Mesenchymal stem cell (in vitro differentiated cells and primary cell): ENCODE measurements at regions not wholly inside any gene's neighbourhood (a gene's known extent, or its start where the extent isn't known, plus 50 kb on each side); places are given as distances from the start of the nearest gene placed in this dataset.

Experiments used
- DNase-seq: peaks from one replicate; pipeline ENCODE4 v3.0.0-alpha.2; 2013
- H2AFZ ChIP-seq: one replicate; pipeline ENCODE4 v1.6.1; 2013; ENCODE audit warnings: low read depth, mild to moderate bottlenecking, control low read depth, inconsistent platforms, low read length, moderate library complexity
- H2AK5ac ChIP-seq: 2 replicates; pipeline ENCODE4 v1.6.1; 2013; ENCODE audit warnings: low read length, moderate library complexity, mild to moderate bottlenecking, inconsistent platforms; ENCODE audit not compliant: severe bottlenecking
- H2BK120ac ChIP-seq: one replicate; pipeline ENCODE4 v1.6.1; 2013; ENCODE audit warnings: low read depth, mild to moderate bottlenecking, inconsistent platforms, low read length, moderate library complexity
- H2BK12ac ChIP-seq, 2 experiments: one replicate each; pipeline ENCODE4 v1.6.1; 2013; ENCODE audit warnings: inconsistent platforms in 2 of 2, low read length in 2 of 2, mild to moderate bottlenecking in 2 of 2, moderate library complexity in 2 of 2, control low read depth in 1 of 2
- H2BK15ac ChIP-seq: one replicate; pipeline ENCODE4 v1.6.1; 2013; ENCODE audit warnings: mild to moderate bottlenecking, low read depth, inconsistent platforms; ENCODE audit not compliant: poor library complexity, severe bottlenecking
- H2BK5ac ChIP-seq: 2 replicates; pipeline ENCODE4 v1.6.1; 2013; ENCODE audit warnings: low read depth, mild to moderate bottlenecking, low read length, control low read depth, inconsistent platforms; ENCODE audit not compliant: poor library complexity, severe bottlenecking
- H3K14ac ChIP-seq, 2 experiments: one replicate each; pipeline ENCODE4 v1.6.1; 2013; ENCODE audit warnings: inconsistent platforms in 2 of 2, low read length in 2 of 2, control low read depth in 1 of 2, mild to moderate bottlenecking in 1 of 2, moderate library complexity in 1 of 2
- H3K18ac ChIP-seq, 2 experiments: one replicate each; pipeline ENCODE4 v1.6.1; 2013; ENCODE audit warnings: inconsistent platforms in 2 of 2, low read length in 2 of 2, control low read depth in 1 of 2, low read depth in 1 of 2, mild to moderate bottlenecking in 1 of 2
- H3K23ac ChIP-seq, 2 experiments: one replicate each; pipeline ENCODE4 v1.6.1; 2013; ENCODE audit warnings: inconsistent platforms in 2 of 2, low read length in 2 of 2, mild to moderate bottlenecking in 2 of 2, moderate library complexity in 2 of 2, control low read depth in 1 of 2
- H3K27ac ChIP-seq: 2 replicates; pipeline ENCODE4 v1.5.1; 2013; ENCODE audit warnings: mild to moderate bottlenecking, moderate library complexity, low read length, control low read depth, inconsistent platforms; ENCODE audit not compliant: poor library complexity, severe bottlenecking
- H3K27me3 ChIP-seq, 2 experiments: 2 replicates each; pipeline versions ENCODE4 v1.6.1 to v1.7.0; 2013; ENCODE audit warnings: low read length in 2 of 2, mild to moderate bottlenecking in 2 of 2, moderate library complexity in 2 of 2, control low read depth in 1 of 2, inconsistent platforms in 1 of 2; ENCODE audit not compliant: control insufficient read depth in 1 of 2, insufficient read depth in 1 of 2
- H3K36me3 ChIP-seq, 2 experiments: 2 replicates each; pipeline versions ENCODE4 v1.6.1 to v1.7.0; 2013; ENCODE audit warnings: low read length in 2 of 2, control low read depth in 1 of 2, inconsistent platforms in 1 of 2, low read depth in 1 of 2, mild to moderate bottlenecking in 1 of 2; ENCODE audit not compliant: insufficient read depth in 2 of 2, control insufficient read depth in 1 of 2
- H3K4ac ChIP-seq, 2 experiments: one replicate each; pipeline ENCODE4 v1.6.1; 2013; ENCODE audit warnings: inconsistent platforms in 2 of 2, low read length in 2 of 2, mild to moderate bottlenecking in 2 of 2, moderate library complexity in 2 of 2, control low read depth in 1 of 2, low read depth in 1 of 2
- H3K4me1 ChIP-seq: 2 replicates; pipeline ENCODE4 v1.6.1; 2013; ENCODE audit warnings: low read depth, low read length, control low read depth; ENCODE audit not compliant: control insufficient read depth, insufficient read depth
- H3K4me2 ChIP-seq: 2 replicates; pipeline ENCODE4 v1.6.1; 2013; ENCODE audit warnings: low read length, mild to moderate bottlenecking, inconsistent platforms; ENCODE audit not compliant: poor library complexity, severe bottlenecking
- H3K4me3 ChIP-seq, 2 experiments: 2 replicates each; pipeline versions ENCODE4 v1.5.1 to v1.7.0; 2013; ENCODE audit warnings: low read length in 2 of 2, mild to moderate bottlenecking in 2 of 2, control low read depth in 1 of 2, low read depth in 1 of 2; ENCODE audit not compliant: insufficient read depth in 1 of 2
- H3K79me1 ChIP-seq: replicated peaks from 2 replicates; pipeline ENCODE4 v1.6.1; 2013; ENCODE audit warnings: mild to moderate bottlenecking, control low read depth, low read length, inconsistent platforms; ENCODE audit not compliant: poor library complexity, severe bottlenecking
- H3K9ac ChIP-seq: 2 replicates; pipeline ENCODE4 v1.7.0; 2013; ENCODE audit warnings: mild to moderate bottlenecking, low read length, moderate library complexity
- H3K9me3 ChIP-seq: 2 replicates; pipeline ENCODE4 v1.7.0; 2013; ENCODE audit warnings: mild to moderate bottlenecking, low read length; ENCODE audit not compliant: control insufficient read depth
- H4K8ac ChIP-seq: one replicate; pipeline ENCODE4 v1.6.1; 2013; ENCODE audit warnings: inconsistent platforms, mild to moderate bottlenecking, low read length, moderate library complexity
- H4K91ac ChIP-seq: one replicate; pipeline ENCODE4 v1.6.1; 2013; ENCODE audit warnings: mild to moderate bottlenecking, low read length, inconsistent platforms
- WGBS: methylation state at CpG from one replicate; pipeline ENCODE4 v1.1.7; 2013; ENCODE audit warnings: mixed read lengths; 5-methylcytosine and 5-hydroxymethylcytosine counted together

DNA sequence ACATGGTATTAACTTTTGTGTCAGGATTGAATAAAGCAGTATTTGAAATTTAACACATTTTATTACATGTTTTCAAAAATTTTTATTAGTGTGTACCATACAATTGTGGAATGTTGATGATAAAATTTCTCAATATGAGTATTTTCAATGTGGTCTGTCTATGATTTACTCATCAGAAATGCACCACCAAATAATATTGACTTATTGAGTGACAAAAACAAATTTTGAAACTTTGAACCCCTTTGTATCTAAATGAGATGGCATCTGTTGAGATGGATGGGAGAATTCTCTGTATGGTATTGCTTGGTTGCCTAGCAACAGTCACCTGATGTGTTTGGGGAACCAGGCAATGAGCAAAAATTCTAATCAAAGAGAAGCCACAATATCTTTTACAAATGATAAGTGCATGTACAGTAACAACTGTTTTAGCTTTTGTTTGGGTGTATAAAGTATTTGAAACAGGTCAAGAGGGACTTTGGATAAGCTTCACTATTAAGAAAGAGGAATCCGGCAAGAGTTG is 400.1 kb downstream of the CCDC85A start:
- Histone ChIP-seq H2AFZ (no peak overlapping the region), H3K9ac (no peak overlapping the region), H3K36me3 (no peaks in the 10 kb centered on the region), H3K14ac (no peak overlapping the region), H4K8ac (no peak overlapping the region), H3K79me1 (no peaks in the 10 kb centered on the region), H3K23ac (no peak overlapping the region), H3K4me2 (no peak overlapping the region), H4K91ac (no peak overlapping the region), H3K4me1 (no peaks in the 10 kb centered on the region), H3K27me3 (no peaks in the 10 kb centered on the region), H2AK5ac (no peak overlapping the region), H3K4ac (no peak overlapping the region), H3K9me3 (peaks cover 4% of the 10 kb centered on the region), H3K27ac (no peak overlapping the region), H2BK5ac (no peak overlapping the region), H3K4me3 (no peak overlapping the region), H2BK120ac (no peak overlapping the region), H3K18ac (no peak overlapping the region), H2BK12ac (no peak overlapping the region), H2BK15ac (no peak overlapping the region)
- DNase-seq = no peak
- WGBS = 92% methylated on average over 1 of the region's 1 CpG

DNA sequence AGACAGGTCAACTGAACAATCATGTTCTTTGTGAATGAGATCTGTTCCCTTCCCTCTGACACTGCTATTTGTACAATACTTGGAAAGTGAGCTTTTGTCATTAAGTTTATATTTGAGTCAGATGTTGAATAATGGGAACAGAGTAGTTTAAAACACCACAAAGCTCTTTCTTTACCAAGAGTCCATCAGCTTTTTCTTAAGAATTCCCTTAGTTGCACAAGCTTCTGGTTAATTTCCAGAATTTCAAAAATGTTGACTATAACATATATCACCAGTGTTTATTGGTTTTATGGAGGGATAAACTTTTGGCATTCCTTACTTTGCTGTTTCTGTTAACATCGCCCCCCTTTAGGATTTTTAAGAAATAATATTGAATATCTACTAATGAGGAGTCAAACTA is 403.7 kb downstream of the CCDC85A start:
- H3K27me3 ChIP-seq = no peaks in the 10 kb centered on the region
- H2BK120ac ChIP-seq = no peak overlapping the region
- H4K91ac ChIP-seq = no peak overlapping the region
- H2AK5ac ChIP-seq = no peak overlapping the region
- WGBS = no CpG with 5 or more reads among the region's 1 CpG
- no peak overlapping the region for H3K4me3 ChIP-seq
- DNase-seq = peak; percentile 32
- no peak overlapping the region for H2AFZ ChIP-seq
- H3K4ac ChIP-seq = no peak overlapping the region
- no peaks in the 10 kb centered on the region for H3K36me3 ChIP-seq
- H3K9ac ChIP-seq = no peak overlapping the region
- no peak overlapping the region for H2BK12ac ChIP-seq
- H3K18ac ChIP-seq = no peak overlapping the region
- H4K8ac ChIP-seq = no peak overlapping the region
- no peak overlapping the region for H2BK15ac ChIP-seq
- H3K79me1 ChIP-seq = no peaks in the 10 kb centered on the region
- no peak overlapping the region for H3K4me2 ChIP-seq
- no peak overlapping the region for H3K14ac ChIP-seq
- no peak overlapping the region for H3K27ac ChIP-seq
- H3K9me3 ChIP-seq = no peaks in the 10 kb centered on the region
- no peak overlapping the region for H3K23ac ChIP-seq
- H3K4me1 ChIP-seq = no peaks in the 10 kb centered on the region
- no peak overlapping the region for H2BK5ac ChIP-seq

DNA sequence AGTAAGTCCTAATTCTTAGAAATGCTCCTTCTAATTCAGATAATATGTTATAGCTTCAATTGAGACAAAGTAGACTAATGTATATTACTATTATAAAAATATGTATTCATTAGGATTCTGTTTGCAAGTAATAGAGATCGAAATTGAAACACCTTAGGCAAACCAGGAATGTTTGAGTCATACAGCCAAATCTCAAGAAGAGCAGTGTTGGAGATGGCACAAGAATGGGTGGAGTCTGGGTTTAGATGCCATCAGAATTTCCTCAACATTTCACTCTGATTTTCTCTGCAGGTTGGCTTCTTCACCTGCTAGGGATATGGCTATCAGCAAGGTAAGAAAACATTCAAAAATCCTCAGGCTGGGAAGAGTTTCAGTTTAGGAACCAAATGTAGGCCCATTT is 405.4 kb downstream of the CCDC85A start:
- no peak overlapping the region for H3K4me3 ChIP-seq
- 70% methylated on average over 1 of the region's 1 CpG for WGBS

DNA sequence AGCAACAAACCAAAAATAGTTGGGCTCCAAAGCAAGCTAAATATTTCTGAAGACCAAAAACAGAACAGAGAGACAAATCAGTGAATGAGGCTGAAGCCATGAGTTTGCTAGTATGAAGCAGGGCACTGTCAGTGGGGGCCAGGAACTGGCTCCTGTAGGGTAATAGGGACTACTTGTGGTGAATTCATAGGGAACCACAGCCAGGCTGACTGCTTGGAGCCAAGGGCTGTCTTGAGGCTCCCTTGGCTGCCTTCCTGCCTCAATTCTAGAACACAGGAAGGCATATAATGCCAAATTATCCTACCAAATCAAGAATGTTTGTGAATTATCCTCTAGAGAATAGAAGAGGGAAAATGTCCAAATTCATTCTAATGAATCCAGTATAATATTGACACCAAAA is 406.0 kb downstream of the CCDC85A start:
- H2AFZ ChIP-seq = no peak overlapping the region
- no peak overlapping the region for H3K4me2 ChIP-seq
- H3K4me1 ChIP-seq = no peaks in the 10 kb centered on the region
- H3K23ac ChIP-seq = no peak overlapping the region
- H3K36me3 ChIP-seq = no peaks in the 10 kb centered on the region
- H3K4me3 ChIP-seq = no peak overlapping the region
- H2BK5ac ChIP-seq = no peak overlapping the region
- no peak overlapping the region for H4K8ac ChIP-seq
- no peaks in the 10 kb centered on the region for H3K9me3 ChIP-seq
- no peaks in the 10 kb centered on the region for H3K27me3 ChIP-seq
- H3K4ac ChIP-seq = no peak overlapping the region
- no peak overlapping the region for H3K14ac ChIP-seq
- no peak overlapping the region for H2BK120ac ChIP-seq
- H3K79me1 ChIP-seq = no peaks in the 10 kb centered on the region
- H3K18ac ChIP-seq = no peak overlapping the region
- peak overlapping the region in 1 of 2 experiments; percentile 3 for H2BK12ac ChIP-seq
- H3K27ac ChIP-seq = no peak overlapping the region
- H2BK15ac ChIP-seq = no peak overlapping the region
- no peak overlapping the region for H2AK5ac ChIP-seq
- DNase-seq = no peak
- H3K9ac ChIP-seq = no peak overlapping the region
- no peak overlapping the region for H4K91ac ChIP-seq

More for the DNA sequence above, 405.4 kb downstream of the CCDC85A start:
- H2BK15ac ChIP-seq = no peak overlapping the region
- no peak overlapping the region for H2AK5ac ChIP-seq
- no peak overlapping the region for H3K23ac ChIP-seq
- no peak overlapping the region for H3K4ac ChIP-seq
- no peak for DNase-seq
- H3K27me3 ChIP-seq = no peaks in the 10 kb centered on the region
- H3K9ac ChIP-seq = no peak overlapping the region
- H3K79me1 ChIP-seq = no peaks in the 10 kb centered on the region
- no peak overlapping the region for H3K18ac ChIP-seq
- no peak overlapping the region for H3K27ac ChIP-seq
- H4K8ac ChIP-seq = no peak overlapping the region
- H3K4me1 ChIP-seq = no peaks in the 10 kb centered on the region
- no peak overlapping the region for H2BK5ac ChIP-seq
- H3K36me3 ChIP-seq = no peaks in the 10 kb centered on the region
- H4K91ac ChIP-seq = no peak overlapping the region
- H2AFZ ChIP-seq = no peak overlapping the region
- H2BK120ac ChIP-seq = no peak overlapping the region
- H3K4me2 ChIP-seq = no peak overlapping the region
- H3K9me3 ChIP-seq = no peaks in the 10 kb centered on the region
- no peak overlapping the region for H3K14ac ChIP-seq
- H2BK12ac ChIP-seq = no peak overlapping the region
